ENCODE measurements at regions not wholly inside any gene's neighbourhood (a gene's known extent, or its start where the extent isn't known, plus 50 kb on each side); places are given as distances from the start of the nearest gene placed in this dataset.
A peak's percentile ranks its signal among the peaks of the same experiment; 100 is the strongest.

DNA sequence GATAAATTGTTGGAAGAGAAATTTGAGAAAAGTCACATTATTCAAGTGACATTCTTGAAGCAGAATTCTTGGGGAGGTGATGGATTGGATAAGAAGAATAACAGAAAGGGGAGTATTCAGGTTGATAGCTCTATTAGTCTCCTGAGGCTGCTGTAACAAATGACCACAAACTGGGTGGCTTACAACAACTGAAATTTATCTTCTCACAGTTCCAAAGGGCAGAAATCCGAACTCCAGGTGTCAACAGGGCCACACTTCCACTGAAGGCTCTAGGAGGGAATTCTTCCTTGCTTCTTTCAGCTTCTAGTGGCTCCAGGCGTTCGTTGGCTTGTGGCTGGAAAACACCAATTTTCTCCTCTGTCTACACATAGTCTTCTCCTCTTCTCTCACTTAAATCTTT lies 99.8 kb downstream of the TES start:
- no peak for DNase-seq

DNA sequence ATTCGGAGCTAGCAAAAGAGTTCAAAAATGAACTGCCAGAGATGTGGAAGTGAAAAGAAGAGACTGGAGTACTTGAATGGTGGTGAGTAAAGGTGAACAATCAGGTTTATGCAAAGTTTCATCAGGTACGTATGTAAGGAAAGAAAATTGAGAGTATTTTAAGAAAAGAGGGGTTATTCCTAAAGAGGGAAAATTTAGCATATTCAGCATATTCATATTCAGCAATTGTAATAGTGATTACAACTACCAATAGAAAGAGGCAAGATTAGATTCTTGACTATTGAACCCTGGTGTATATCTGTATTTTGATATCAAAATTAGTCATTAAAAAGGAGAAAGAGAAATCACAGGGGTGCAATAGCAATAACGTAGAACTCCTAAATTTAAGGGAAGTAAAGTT lies 100.9 kb downstream of the TES start:
- no peak for DNase-seq

DNA sequence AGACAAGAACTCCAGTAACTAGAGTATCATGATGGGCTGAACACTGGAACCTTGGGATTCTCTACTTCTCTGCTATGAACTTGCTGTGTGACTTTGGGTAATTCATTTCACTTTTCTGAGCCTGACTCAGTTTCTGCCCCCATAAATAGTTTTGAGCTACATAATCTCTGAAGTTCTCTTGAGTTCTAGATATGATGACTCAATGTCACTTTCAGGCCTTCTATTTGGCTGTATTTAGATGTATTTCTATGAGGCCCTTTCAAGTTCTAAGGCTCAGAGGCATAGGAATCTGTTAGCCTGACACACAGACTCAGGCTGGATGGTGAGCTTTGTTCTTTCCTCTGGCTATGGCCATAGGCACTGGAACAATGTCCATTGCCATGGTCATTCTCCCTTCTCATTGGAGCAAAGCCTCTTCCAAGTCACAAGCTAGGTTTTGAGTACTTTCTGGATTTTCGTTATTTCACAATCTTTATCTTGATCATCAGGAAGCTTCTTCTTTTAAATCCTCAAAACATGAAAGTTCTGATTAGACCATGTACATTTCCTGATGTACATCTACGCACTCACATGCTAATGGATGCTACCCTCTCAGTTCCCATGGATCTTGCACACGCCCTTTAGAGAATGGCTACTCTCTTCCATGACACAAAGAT lies 101.6 kb downstream of the TES start:
- no peak for DNase-seq

DNA sequence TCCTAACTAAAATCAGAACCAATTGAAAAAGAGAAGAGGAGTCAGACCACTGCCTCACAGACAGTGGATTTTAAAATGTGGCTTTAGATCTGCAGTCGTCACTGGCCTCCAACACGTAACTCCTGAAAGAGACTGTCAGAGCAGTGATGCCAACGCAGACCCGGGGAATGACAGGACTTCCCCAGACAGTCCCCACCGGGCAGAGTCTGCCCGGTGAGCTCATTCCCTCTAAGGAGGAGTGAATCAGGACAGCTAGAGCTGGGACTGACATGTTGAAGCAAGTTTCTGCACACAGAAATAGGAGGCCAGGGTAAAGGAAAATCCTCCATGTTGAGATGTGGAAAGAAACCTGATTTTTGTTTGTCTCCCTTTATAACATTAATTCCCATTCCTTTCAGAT lies 105.0 kb downstream of the TES start:
- DNase-seq, result peak in 2 of 56 donors; percentile 0 to 2

DNA sequence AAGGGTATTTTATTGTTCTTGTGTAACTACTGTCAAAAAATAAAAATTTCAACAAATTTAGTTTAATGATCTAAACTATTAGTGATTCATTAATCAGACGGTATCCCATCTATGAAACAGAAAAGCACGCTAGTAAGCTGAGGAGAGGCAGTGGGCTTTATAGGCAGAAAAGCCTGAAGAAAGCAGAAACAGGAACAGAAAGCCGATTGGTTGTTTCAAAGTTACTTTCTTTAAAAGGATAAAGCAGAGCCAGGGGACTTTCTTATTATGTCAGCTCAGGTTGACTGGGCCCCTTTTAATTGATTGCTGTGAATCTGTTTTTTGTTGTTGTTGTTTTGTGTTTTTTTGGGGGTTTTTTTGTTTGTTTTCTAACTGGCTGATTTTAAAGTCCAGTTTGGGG lies 105.5 kb downstream of the TES start:
- DNase-seq, result no peak

DNA sequence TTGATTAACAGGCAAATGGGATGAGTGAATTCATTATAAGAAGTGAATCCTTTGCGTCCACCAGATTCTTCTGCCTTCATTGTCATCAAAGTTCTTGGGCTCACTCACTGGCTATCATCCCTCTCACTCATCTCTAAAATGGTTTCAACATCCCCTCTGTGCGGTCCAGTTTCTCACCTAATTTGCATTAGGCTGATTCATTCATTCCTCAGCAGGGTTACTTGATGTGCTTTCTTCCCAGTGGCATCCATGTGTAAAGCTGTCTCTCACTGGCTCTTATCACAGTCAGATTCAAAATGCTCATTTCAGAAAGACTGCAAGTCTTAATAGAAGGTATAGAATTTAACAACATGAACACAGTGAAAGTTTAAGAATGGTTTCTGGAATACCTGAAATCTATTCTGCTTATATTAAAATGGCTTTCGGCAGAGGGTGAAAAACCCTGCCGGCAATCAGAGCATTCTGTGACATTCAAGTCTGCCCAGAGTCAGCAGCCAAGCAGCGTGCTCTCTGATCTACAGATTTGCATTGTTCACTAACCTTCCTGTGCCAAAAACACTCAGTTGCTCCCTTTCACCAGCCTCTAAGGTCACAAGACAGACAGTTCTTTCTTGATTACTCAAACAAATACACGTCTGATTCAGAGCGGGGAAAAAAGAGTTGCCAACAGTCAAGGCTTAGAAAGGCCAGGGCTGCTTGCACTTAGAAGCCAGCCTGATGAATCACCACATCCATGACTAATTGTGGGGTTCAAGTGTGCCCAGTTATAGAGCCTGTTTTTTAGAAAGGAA lies 106.7 kb downstream of the TES start:
- DNase-seq, result peak in 45 of 56 donors; percentile 1 to 77 (median 26)

DNA sequence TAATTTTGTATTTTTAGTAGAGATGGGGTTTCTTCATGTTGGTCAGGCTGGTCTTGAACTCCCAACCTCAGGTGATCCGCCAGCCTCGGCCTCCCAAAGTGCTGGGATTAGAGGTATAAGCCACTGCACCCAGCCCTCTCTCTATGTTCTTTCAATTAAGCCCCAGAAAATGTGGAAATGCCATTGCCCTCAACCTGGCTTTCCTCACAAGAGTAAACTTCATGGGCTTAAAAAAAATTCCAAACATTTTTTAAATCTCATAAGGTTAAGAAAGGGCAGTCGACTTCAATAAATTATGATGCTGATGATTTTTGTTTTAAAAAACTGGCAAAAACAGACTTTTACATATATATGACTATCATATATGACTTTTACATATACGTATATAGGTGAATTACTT lies 107.6 kb downstream of the TES start:
- no peak for DNase-seq

DNA sequence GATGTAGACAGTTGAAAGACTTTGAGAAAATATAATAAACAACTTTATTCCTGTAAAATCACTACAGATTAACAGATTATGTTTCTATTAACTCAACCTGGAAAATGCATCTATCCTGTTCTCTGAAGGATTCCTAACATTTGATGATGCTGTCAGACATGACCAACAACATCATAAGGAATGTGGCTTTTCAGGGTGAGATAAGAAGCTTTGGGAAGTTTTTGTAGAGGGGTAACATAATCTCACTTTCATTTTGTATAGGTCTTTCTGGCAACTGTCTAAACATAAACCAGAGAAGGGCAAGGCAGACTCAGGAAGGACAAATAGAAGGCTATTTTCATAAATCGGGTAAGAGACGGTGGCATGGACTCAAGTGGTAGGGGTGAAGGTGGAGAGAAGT lies 112.2 kb downstream of the TES start:
- no peak for DNase-seq

DNA sequence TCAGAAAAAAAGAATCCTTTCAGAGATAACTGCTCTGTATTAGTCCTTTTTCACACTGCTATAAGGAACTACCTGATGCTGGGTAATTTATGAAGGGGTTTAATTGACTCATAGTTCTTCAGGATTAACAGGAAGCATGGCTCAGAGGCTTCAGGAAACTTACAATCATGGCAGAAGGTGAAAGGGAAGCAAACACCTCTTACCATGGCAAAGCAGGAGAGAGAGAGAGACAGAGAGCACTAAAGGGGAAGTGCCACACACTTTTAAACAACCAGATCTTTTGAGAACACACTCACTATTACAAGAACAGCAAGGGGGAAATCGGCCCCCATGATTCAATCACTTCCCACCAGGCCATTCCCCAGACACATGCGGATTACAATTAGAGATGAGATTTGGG lies 114.2 kb downstream of the TES start:
- no peak for DNase-seq

DNA sequence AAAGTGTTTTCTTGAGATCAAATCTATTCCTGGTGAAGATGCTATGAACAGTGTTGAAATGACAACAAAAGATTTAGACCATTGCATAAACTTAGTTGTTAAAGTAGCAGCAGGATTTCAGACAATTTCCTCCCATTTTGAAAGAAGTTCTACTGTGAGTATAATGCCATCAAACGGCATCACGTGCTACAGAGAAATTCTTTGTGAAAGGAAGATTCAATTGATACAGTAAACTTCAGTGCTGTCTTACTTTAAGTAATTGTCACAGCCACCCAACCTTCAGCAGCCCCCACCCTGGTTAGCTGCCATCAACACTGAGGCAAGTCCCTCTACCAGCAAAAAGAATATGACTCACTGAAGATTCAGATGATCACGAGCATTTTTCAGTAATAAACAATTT lies 115.2 kb downstream of the TES start:
- no peak for DNase-seq

DNA sequence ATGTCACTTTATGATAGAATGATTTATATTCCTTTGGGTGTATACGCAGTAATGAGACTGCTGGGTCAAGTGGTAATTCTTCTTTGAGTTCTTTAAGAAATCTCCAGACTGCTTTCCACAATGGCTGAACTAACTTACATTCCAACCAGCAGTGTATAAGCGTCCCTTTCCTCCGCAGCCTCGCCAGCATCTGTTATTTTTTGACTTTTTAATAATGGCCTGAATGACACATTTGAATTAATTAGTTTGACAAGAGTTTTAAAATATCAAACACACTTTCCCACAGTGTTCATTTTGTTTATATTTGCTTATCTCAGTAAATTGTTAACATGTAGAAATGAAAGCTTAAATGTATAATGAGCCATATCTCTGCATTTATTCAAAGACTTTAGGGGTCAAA lies 116.8 kb downstream of the TES start:
- DNase-seq, result no peak

DNA sequence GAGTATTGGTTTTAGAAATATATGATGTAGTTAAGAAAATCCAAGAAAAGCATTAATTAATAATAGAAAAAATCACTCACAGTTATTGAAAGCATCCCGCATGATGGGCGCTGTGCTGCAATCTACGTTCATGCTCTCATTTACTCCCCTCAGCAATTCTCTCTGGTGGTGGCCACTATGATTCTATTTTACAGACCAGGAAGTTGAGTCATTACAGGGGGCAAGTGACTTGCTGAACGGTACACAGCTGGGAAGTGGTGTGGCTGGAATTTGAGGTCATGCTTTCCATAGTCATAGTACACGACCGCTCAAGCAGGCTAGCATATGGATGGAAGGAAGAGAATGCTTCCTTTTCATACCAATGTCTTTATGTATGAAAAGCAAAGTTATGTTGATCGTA lies 117.4 kb downstream of the TES start:
- DNase-seq, result no peak

DNA sequence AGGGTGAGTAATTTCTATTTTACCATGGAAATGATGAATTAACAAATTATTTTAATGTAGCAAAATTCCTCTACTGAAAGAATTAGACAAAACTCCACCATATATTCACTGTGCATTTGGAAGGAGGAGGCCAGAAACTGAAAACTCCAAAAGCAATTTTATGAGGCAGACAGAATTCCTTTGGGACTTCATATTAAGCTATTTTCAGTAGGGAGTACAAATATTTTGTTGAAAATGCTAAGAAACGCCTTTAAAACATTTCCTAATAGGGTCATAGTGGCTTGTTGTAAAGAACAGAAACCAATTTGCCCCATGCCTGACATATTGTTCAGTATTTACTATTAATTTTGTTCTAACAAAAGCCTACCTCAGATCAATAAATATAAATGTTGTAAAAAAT lies 117.8 kb downstream of the TES start:
- DNase-seq, result no peak

DNA sequence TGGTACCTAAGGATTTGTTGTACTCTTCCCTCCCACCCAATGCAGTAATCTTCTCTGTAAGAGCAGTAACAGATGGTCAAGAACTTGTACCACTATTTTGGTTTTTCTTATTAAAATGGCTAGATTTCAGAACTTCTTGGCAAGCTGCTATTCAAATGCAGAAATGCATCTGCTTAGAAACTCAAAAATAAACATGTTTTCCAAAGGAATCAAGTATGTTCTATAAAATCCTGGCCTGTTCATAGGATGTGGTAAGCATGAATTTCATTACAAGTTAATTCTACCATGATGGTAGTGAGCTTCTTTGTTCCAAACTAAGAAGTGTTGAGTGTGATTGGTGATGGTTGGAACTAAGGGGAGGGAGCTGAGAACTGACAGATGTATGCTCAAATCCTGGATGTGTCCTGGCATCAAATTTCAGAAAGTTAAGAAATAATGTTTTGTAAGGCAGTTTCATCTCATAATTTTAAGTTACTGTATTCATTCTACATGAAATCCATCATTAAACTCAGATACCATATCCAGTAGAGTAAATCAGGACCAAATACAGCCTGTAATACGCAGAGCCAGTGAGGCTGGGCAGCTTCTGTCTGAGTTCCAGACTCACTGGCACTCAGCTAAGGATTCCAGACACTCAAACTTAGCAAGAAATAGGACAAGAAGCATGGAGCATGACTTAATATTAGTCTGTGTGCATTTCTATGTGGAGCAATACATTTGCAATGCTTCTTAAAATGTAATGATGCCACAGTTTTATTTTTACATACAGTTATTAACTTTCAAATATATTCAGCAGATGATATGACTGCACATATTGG lies 119.6 kb downstream of the TES start:
- no peak for DNase-seq

DNA sequence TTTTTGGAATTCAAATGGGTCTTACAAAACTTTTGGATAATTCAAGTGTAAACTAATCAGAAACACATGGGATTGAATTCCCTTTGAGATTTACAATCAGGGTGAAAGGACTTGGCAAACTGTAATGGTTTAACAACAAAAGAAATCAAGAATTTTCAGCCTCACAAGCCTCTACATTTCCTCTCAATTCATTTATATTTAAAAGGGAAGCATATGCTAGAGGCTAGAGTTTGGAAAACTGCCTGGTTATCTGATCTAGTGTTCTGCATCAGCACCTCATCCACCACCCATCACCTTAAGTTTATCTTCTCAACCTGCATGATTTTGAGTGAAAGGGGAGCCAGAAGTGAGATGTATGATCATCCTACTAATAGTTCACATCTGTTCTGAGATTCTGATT lies 120.7 kb downstream of the TES start:
- no peak for DNase-seq

DNA sequence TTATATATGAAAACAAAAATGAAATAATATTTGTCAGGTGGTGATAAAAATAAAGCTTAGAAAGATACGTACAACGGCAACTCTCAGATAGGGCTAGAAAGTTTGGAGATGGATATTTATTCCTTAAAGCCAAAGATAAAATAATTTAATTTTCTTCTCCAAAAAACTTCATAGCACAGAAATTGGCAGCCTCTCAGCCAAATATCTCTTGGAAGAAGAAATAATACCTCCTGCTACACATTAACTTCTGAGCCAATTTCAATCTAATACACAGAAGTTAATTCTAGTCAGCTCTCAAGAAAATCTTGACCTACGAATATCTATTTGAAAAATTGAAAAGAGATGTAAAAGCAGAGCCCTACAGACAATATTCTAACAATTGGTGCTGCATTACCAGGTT lies 122.4 kb downstream of the TES start:
- DNase-seq, result no peak

DNA sequence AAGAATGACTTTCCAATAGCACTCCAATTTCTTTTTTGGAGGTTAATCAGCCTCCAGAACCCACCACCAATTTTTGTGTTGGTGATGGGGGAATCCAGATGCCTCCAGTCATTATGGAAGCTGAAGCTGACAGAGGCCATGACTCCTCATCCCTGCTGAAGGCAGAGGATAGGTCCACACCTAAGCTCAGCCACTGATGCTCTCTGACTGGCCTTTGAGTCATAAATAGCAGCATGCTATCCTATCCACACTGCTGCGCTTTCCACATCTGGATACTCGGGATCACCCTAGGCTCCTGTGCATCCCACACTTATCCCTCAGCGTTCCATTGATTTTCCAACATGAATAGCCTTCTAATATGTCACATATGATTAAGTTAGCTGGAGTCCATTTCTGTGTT lies 124.2 kb downstream of the TES start:
- DNase-seq, result no peak

DNA sequence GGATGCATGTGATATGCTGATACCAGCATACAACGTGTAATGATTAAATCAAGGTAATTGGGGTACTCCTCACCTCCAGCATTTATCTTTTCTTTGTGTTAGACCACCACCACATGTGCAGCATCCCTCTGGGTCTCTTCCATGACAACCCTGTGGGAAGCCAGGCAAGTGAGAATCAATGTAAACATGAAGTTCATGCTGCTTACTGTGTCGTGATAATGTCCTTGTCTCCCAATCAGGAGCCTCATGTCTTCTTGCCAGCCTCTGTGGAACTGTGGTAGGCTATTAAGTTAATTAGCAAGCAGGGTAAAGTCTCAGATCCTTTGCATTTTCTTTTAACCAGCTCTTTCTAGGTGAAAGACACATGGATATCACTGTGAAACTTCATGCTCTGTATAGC lies 126.7 kb downstream of the TES start:
- DNase-seq, result no peak

DNA sequence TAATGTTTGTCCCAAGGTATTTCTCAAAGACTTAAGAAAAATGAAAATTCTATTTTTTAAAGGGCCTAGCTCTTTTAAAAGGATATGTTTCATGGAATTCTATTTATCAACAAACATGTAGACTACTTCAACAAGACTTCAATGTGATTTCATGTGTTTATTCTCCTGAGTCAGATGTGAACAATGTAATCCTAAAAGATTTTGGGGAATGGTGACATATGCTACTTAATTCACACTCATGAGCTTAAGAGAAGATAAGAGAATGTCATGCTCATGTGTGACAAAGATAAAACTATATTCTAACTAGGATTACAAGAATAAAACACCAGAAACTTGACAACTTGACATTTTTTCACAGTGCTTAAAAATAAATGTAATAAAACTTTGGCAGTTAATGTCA lies 127.5 kb downstream of the TES start:
- no peak for DNase-seq

DNA sequence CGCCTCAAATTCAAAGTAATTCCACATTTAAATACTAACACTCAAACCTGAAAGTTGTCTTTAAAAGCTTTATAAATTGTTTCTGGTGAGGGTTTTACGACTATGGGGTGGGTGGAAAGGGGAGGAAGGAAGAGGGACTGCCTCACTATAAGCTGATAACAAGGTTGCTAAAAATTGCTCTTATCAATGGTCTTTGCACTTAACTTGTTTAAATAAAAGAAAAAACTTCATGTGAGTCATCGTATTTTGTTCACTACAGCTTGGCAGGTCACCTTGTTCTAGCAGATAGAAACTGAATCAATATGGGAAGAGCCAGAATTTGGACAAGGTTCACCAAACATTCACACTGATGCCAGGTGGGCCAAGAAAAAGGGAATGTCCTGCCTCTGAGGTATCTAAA lies 129.2 kb downstream of the TES start:
- DNase-seq, result no peak

DNA sequence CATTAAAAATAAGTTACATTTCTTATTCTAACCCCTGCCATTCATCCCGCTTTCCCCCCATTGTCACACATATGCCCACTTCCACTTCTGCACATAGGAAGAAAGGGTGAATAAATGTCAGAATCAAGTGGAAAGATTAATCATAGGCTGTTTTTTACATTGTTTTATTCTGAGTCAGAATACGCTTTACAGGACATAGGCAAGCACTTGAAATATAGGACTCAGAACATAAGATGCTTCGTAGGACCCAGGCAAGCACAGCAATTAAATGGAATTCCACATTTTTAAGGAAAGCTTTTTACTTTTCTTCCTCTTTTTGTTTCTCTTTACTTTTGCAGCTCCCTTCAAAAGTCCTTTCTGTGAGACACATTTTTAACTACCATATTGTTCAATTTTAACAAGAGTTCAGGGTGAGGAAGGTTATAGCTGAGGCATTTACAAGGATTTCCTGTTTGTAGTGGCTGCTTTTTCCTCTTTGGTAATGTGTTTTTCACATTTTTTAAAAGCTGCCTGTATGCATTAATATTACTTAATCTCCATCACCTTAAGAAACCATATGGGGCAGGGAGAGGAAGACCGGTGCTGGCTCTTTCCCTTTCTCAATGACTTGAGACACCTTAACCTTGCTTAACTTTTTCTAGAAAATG lies 130.0 kb downstream of the TES start:
- DNase-seq, result no peak

Data from amygdala (tissue), 56 donors.